ENCODE measurements at regions not wholly inside any gene's neighbourhood (a gene's known extent, or its start where the extent isn't known, plus 50 kb on each side); places are given as distances from the start of the nearest gene placed in this dataset.

GRCh38 chr1:14521622-14522021 is 76.9 kb upstream of the KAZN start:
- H3K4me1 ChIP-seq (ENCODE audit: control insufficient read depth, low read length), result no peaks in the 10 kb centered on the region
- no peak overlapping the region for H3K27ac ChIP-seq (ENCODE audit: low read depth, low read length)
- TF ChIP-seq, protein P1, sequence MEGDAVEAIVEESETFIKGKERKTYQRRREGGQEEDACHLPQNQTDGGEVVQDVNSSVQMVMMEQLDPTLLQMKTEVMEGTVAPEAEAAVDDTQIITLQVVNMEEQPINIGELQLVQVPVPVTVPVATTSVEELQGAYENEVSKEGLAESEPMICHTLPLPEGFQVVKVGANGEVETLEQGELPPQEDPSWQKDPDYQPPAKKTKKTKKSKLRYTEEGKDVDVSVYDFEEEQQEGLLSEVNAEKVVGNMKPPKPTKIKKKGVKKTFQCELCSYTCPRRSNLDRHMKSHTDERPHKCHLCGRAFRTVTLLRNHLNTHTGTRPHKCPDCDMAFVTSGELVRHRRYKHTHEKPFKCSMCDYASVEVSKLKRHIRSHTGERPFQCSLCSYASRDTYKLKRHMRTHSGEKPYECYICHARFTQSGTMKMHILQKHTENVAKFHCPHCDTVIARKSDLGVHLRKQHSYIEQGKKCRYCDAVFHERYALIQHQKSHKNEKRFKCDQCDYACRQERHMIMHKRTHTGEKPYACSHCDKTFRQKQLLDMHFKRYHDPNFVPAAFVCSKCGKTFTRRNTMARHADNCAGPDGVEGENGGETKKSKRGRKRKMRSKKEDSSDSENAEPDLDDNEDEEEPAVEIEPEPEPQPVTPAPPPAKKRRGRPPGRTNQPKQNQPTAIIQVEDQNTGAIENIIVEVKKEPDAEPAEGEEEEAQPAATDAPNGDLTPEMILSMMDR (IDR thresholded peaks at IDR 0.05; ENCODE audit: low read depth, low read length, poor library complexity, severe bottlenecking), result no peak
- TF ChIP-seq EZH2phosphoT487 (IDR thresholded peaks at IDR 0.05; ENCODE audit: borderline replicate concordance, low read length), result no peak

DNA sequence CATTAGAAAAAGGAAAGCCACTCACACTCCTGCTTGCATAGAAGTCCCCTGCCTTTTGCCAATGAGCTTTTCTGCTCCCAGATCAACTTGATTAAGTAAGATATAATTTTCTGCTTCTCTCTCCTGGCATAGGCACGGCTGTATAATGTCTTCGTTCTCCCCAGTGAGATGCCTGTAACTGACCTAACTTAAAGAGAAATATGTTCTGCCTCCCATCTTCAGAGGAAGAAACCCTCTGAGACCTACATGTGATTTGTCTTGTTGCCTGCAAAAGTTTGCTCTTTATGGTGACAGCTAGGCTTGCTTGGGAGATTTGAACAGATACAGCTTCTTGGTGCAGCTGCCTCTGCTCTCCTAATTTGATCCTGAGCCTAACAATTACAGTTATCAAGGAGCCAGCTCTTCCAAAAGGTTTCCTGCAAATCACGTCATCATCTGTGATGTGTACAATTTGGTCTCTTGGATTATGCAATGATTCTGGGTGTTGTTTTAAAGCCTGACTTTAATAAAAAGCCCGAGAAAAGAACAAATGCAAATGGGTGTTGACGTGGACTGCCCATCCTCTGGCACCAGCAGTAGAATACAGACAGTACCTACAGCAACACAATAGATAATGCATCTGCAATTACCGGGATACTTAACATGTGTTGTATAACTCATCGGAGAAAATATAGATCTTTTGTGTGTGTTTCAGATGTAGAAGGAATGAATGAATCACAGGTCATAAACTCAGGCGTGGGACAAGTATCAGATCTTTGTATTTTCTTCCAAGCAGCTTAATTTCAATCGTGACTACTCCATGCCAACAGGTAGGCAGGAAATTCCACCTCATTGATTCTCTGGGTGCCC is 76.2 kb upstream of the KAZN start:
- no peak overlapping the region for H3K27ac ChIP-seq (ENCODE audit: low read depth, low read length)

More at GRCh38 chr1:14521622-14522021, 76.9 kb upstream of the KAZN start:
- H3K4me3 ChIP-seq (ENCODE audit: low read length), result no peak overlapping the region
- no peak overlapping the region for H3K4me2 ChIP-seq (ENCODE audit: low read length)
- H3K79me2 ChIP-seq (ENCODE audit: control insufficient read depth, low read length), result no peaks in the 10 kb centered on the region
- H3K27me3 ChIP-seq (ENCODE audit: control insufficient read depth, low read length), result peaks cover 12% of the 10 kb centered on the region
- no peaks in the 10 kb centered on the region for H3K9me2 ChIP-seq (replicated peaks; ENCODE audit: control insufficient read depth, low read length)
- no peaks in the 10 kb centered on the region for H3K9me3 ChIP-seq (ENCODE audit: control insufficient read depth, insufficient read depth, low read length)
- no peaks in the 10 kb centered on the region for H4K20me1 ChIP-seq (ENCODE audit: control insufficient read depth, insufficient read depth, low read depth, low read length)
- H3K36me3 ChIP-seq (ENCODE audit: control insufficient read depth, low read length), result no peaks in the 10 kb centered on the region
- H3F3A ChIP-seq (ENCODE audit: control insufficient read depth, insufficient read depth), result no peaks in the 10 kb centered on the region

GRCh38 chr1:14522926-14523241 is 75.6 kb upstream of the KAZN start:
- no peak for TF ChIP-seq EZH2phosphoT487 (IDR thresholded peaks at IDR 0.05; ENCODE audit: borderline replicate concordance, low read length)
- TF ChIP-seq, protein P1 (IDR thresholded peaks at IDR 0.05; ENCODE audit: low read depth, low read length, poor library complexity, severe bottlenecking), result no peak

More for the DNA sequence above, 76.2 kb upstream of the KAZN start:
- no peak overlapping the region for H3K4me2 ChIP-seq (ENCODE audit: low read length)
- H3K4me1 ChIP-seq (ENCODE audit: control insufficient read depth, low read length), result no peaks in the 10 kb centered on the region
- H3F3A ChIP-seq (ENCODE audit: control insufficient read depth, insufficient read depth), result no peaks in the 10 kb centered on the region
- H3K9me3 ChIP-seq (ENCODE audit: control insufficient read depth, insufficient read depth, low read length), result no peaks in the 10 kb centered on the region
- no peak for TF ChIP-seq EZH2phosphoT487 (IDR thresholded peaks at IDR 0.05; ENCODE audit: borderline replicate concordance, low read length)
- TF ChIP-seq, protein P1 (IDR thresholded peaks at IDR 0.05; ENCODE audit: low read depth, low read length, poor library complexity, severe bottlenecking), result no peak
- H3K79me2 ChIP-seq (ENCODE audit: control insufficient read depth, low read length), result no peaks in the 10 kb centered on the region
- no peaks in the 10 kb centered on the region for H3K9me2 ChIP-seq (replicated peaks; ENCODE audit: control insufficient read depth, low read length)
- no peaks in the 10 kb centered on the region for H3K36me3 ChIP-seq (ENCODE audit: control insufficient read depth, low read length)
- H3K27me3 ChIP-seq (ENCODE audit: control insufficient read depth, low read length), result peaks cover 9% of the 10 kb centered on the region
- H4K20me1 ChIP-seq (ENCODE audit: control insufficient read depth, insufficient read depth, low read depth, low read length), result no peaks in the 10 kb centered on the region
- no peak overlapping the region for H3K4me3 ChIP-seq (ENCODE audit: low read length)

More at GRCh38 chr1:14522926-14523241, 75.6 kb upstream of the KAZN start:
- H4K20me1 ChIP-seq (ENCODE audit: control insufficient read depth, insufficient read depth, low read depth, low read length), result no peaks in the 10 kb centered on the region
- no peaks in the 10 kb centered on the region for H3K36me3 ChIP-seq (ENCODE audit: control insufficient read depth, low read length)
- H3K9me3 ChIP-seq (ENCODE audit: control insufficient read depth, insufficient read depth, low read length), result no peaks in the 10 kb centered on the region
- peaks cover 3% of the 10 kb centered on the region; the same call in 1 of the 2 replicates for H3K27me3 ChIP-seq (ENCODE audit: control insufficient read depth, low read length)
- no peaks in the 10 kb centered on the region for H3K4me1 ChIP-seq (ENCODE audit: control insufficient read depth, low read length)
- H3F3A ChIP-seq (ENCODE audit: control insufficient read depth, insufficient read depth), result no peaks in the 10 kb centered on the region
- no peaks in the 10 kb centered on the region for H3K9me2 ChIP-seq (replicated peaks; ENCODE audit: control insufficient read depth, low read length)
- H3K79me2 ChIP-seq (ENCODE audit: control insufficient read depth, low read length), result no peaks in the 10 kb centered on the region
- no peak overlapping the region for H3K4me2 ChIP-seq (ENCODE audit: low read length)
- no peak overlapping the region for H3K4me3 ChIP-seq (ENCODE audit: low read length)
- no peak overlapping the region for H3K27ac ChIP-seq (ENCODE audit: low read depth, low read length)

Data from DOHH2 (cell line).